H1 (cell line): ENCODE measurements at regions not wholly inside any gene's neighbourhood (a gene's known extent, or its start where the extent isn't known, plus 50 kb on each side); places are given as distances from the start of the nearest gene placed in this dataset.

Experiments
- CTCF ChIA-PET: fragments of 300-600 bp; sonication (Branson Sonifier 250); formaldehyde crosslinking; loops from one replicate; lab custom pipeline; 2021; ENCODE audit not compliant: partially characterized antibody; lab: Charles Lee
- POLR2A ChIA-PET: fragments of 300-600 bp; sonication (Branson Sonifier 250); formaldehyde crosslinking; loops from one replicate; lab custom pipeline; 2021; ENCODE audit warnings: inconsistent platforms; ENCODE audit not compliant: partially characterized antibody; lab: Charles Lee
- DNase-seq, 2 experiments: peaks; one replicate each; pipeline versions ENCODE4 v3.0.0 to v3.0.0-alpha.2; 2010 to 2022; ENCODE audit warnings: low spot score in 2 of 2, low read depth in 1 of 2, mixed read lengths in 1 of 2
- FAIRE-seq: peaks from 2 replicates; lab custom pipeline; 2011; peaks lifted over from hg19 to GRCh38; lab: Jason Lieb, UNC
- H2AFZ ChIP-seq: 2 replicates; pipeline ENCODE4 v1.8.1; 2012; ENCODE audit warnings: low read length, inconsistent platforms
- H2AK5ac ChIP-seq: 2 replicates; pipeline ENCODE4 v1.6.1; 2013; ENCODE audit warnings: low read depth, low read length
- H2BK120ac ChIP-seq: replicated peaks from 2 replicates; pipeline ENCODE3; 2013; ENCODE audit warnings: low read depth, low read length, inconsistent platforms
- H2BK12ac ChIP-seq: 2 replicates; pipeline ENCODE4 v1.6.1; 2013; ENCODE audit warnings: low read depth, low read length
- H2BK15ac ChIP-seq: 2 replicates; pipeline ENCODE4 v1.6.1; 2013; ENCODE audit warnings: low read length
- H2BK20ac ChIP-seq: 2 replicates; pipeline ENCODE4 v1.6.1; 2013; ENCODE audit warnings: low read length
- H2BK5ac ChIP-seq: 2 replicates; pipeline ENCODE4 v1.6.1; 2013; ENCODE audit warnings: low read depth, low read length
- H3K14ac ChIP-seq: 2 replicates; pipeline ENCODE4 v1.6.1; 2013; ENCODE audit warnings: inconsistent platforms; ENCODE audit not compliant: insufficient read length
- H3K18ac ChIP-seq: 2 replicates; pipeline ENCODE4 v1.6.1; 2013; ENCODE audit warnings: low read length; ENCODE audit errors: extremely low read depth
- H3K23ac ChIP-seq: 2 replicates; pipeline ENCODE4 v1.6.1; 2013; ENCODE audit warnings: inconsistent platforms; ENCODE audit not compliant: insufficient read length
- H3K23me2 ChIP-seq: 2 replicates; pipeline ENCODE4 v1.6.1; 2013; ENCODE audit warnings: low read depth, low read length
- H3K27ac ChIP-seq: 2 replicates; pipeline ENCODE4 v1.6.1; 2011; ENCODE audit warnings: low read depth, low read length, inconsistent platforms
- H3K27me3 ChIP-seq, 4 experiments: replicated peaks in 1 of 4; 1 replicate in 1 of 4; 2 replicates in 3 of 4; pipeline versions ENCODE4 v1.6.1 to v1.8.1; 2011 to 2013; ENCODE audit warnings: low read length in 3 of 4, mild to moderate bottlenecking in 3 of 4, inconsistent platforms in 2 of 4, mixed read lengths in 2 of 4, moderate library complexity in 1 of 4; ENCODE audit not compliant: control insufficient read depth in 3 of 4, insufficient read depth in 3 of 4; ENCODE audit errors: extremely low read depth in 1 of 4
- H3K36me3 ChIP-seq, 4 experiments: 2 replicates each; pipeline versions ENCODE4 v1.6.1 to v1.8.1; 2011 to 2013; ENCODE audit warnings: mild to moderate bottlenecking in 4 of 4, low read length in 3 of 4, moderate library complexity in 2 of 4, control low read depth in 1 of 4, inconsistent platforms in 1 of 4; ENCODE audit not compliant: insufficient read depth in 4 of 4, control insufficient read depth in 2 of 4
- H3K4ac ChIP-seq: replicated peaks from 2 replicates; pipeline ENCODE3; 2013; ENCODE audit warnings: low read length, low read depth, mixed read lengths, inconsistent platforms; ENCODE audit not compliant: insufficient read length
- H3K4me1 ChIP-seq, 4 experiments: replicated peaks in 1 of 4; 1 replicate in 1 of 4; 2 replicates in 3 of 4; pipeline versions ENCODE4 v1.6.1 to v1.8.1; 2011 to 2013; ENCODE audit warnings: low read length in 3 of 4, inconsistent platforms in 2 of 4, mixed read lengths in 1 of 4; ENCODE audit not compliant: insufficient read depth in 4 of 4, control insufficient read depth in 3 of 4
- H3K4me2 ChIP-seq, 2 experiments: 2 replicates each; pipeline versions ENCODE4 v1.6.1 to v1.8.1; 2011 to 2013; ENCODE audit warnings: low read depth in 2 of 2, low read length in 2 of 2, control low read depth in 1 of 2, inconsistent platforms in 1 of 2, mild to moderate bottlenecking in 1 of 2; ENCODE audit not compliant: insufficient read depth in 1 of 2
- H3K4me3 ChIP-seq, 4 experiments: fragments of 200-600, 300-600 bp in 1 of 4; sonication (generic), shearing (Covaris generic), sonication (Bioruptor Twin) in 1 of 4; 2 replicates each; pipeline versions ENCODE4 v1.5.1 to v1.8.1; 2011 to 2016; ENCODE audit warnings: low read length in 4 of 4, low read depth in 3 of 4, control low read depth in 2 of 4, inconsistent platforms in 2 of 4, mild to moderate bottlenecking in 2 of 4, mixed read lengths in 1 of 4, moderate library complexity in 1 of 4; ENCODE audit not compliant: insufficient read depth in 2 of 4; ENCODE audit errors: extremely low read depth in 1 of 4
- H3K56ac ChIP-seq: replicated peaks from 2 replicates; pipeline ENCODE3; 2013; ENCODE audit warnings: low read depth, mild to moderate bottlenecking, mixed read lengths, low read length, inconsistent platforms; ENCODE audit not compliant: insufficient read length
- H3K79me1 ChIP-seq: 2 replicates; pipeline ENCODE4 v1.6.1; 2013; ENCODE audit warnings: low read depth, low read length, control low read depth
- H3K79me2 ChIP-seq, 2 experiments: 2 replicates each; pipeline versions ENCODE4 v1.6.1 to v1.8.1; 2012 to 2013; ENCODE audit warnings: low read length in 2 of 2, mild to moderate bottlenecking in 2 of 2, inconsistent platforms in 1 of 2; ENCODE audit not compliant: insufficient read depth in 2 of 2, control insufficient read depth in 1 of 2
- H3K9ac ChIP-seq, 4 experiments: replicated peaks in 1 of 4; 1 replicate in 1 of 4; 2 replicates in 3 of 4; pipeline versions ENCODE4 v1.6.1 to v1.8.1; 2011 to 2013; ENCODE audit warnings: low read depth in 3 of 4, low read length in 3 of 4, control low read depth in 2 of 4, mild to moderate bottlenecking in 2 of 4, moderate library complexity in 2 of 4, inconsistent platforms in 1 of 4; ENCODE audit errors: extremely low read depth in 1 of 4
- H3K9me3 ChIP-seq, 2 experiments: 2 replicates each; pipeline versions ENCODE4 v1.6.1 to v1.8.1; 2012 to 2013; ENCODE audit warnings: mild to moderate bottlenecking in 2 of 2, moderate library complexity in 2 of 2, control low read depth in 1 of 2, inconsistent platforms in 1 of 2, low read depth in 1 of 2, low read length in 1 of 2, mixed read lengths in 1 of 2; ENCODE audit not compliant: insufficient read depth in 2 of 2
- H4K20me1 ChIP-seq, 2 experiments: replicated peaks in 1 of 2; 2 replicates each; pipeline versions ENCODE3 to v1.8.1; 2011 to 2013; ENCODE audit warnings: inconsistent platforms in 2 of 2, low read length in 2 of 2, mild to moderate bottlenecking in 1 of 2; ENCODE audit not compliant: insufficient read depth in 2 of 2, control insufficient read depth in 1 of 2
- H4K5ac ChIP-seq: 2 replicates; pipeline ENCODE4 v1.6.1; 2013; ENCODE audit warnings: low read length, low read depth, mixed read lengths, inconsistent platforms; ENCODE audit not compliant: insufficient read length
- H4K8ac ChIP-seq: 2 replicates; pipeline ENCODE4 v1.8.0; 2013; ENCODE audit warnings: mild to moderate bottlenecking, moderate library complexity, low read length, inconsistent platforms; ENCODE audit not compliant: insufficient read depth; ENCODE audit errors: extremely low read depth
- H4K91ac ChIP-seq: replicated peaks from 2 replicates; pipeline ENCODE3; 2013; ENCODE audit warnings: low read length, mixed read lengths, inconsistent platforms; ENCODE audit not compliant: insufficient read length
- BCL11A ChIP-seq, 2 experiments: IDR thresholded peaks; one replicate each; pipeline ENCODE4 v1.6.1; 2011; ENCODE audit warnings: low read depth in 2 of 2, low read length in 2 of 2, mild to moderate bottlenecking in 2 of 2
- BRCA1 ChIP-seq: IDR thresholded peaks from 2 replicates; pipeline ENCODE4 v1.6.1; 2012; ENCODE audit warnings: low read depth, low read length, improper control_type of control experiment
- CTCF ChIP-seq, 3 experiments: IDR thresholded peaks; 1 replicate in 2 of 3; 2 replicates in 1 of 3; pipeline versions ENCODE4 v1.5.1 to v1.6.1; 2011; ENCODE audit warnings: low read length in 3 of 3, mild to moderate bottlenecking in 3 of 3, inconsistent platforms in 2 of 3, low read depth in 1 of 3, moderate library complexity in 1 of 3; ENCODE audit not compliant: insufficient read depth in 1 of 3; ENCODE audit errors: control extremely low read depth in 1 of 3
- KDM4A ChIP-seq: IDR thresholded peaks from one replicate; pipeline ENCODE4 v1.7.1; 2012; ENCODE audit warnings: low read depth, mild to moderate bottlenecking, moderate library complexity, low read length, inconsistent platforms; ENCODE audit not compliant: severe bottlenecking
- TAF7 ChIP-seq: optimal IDR thresholded peaks from 2 replicates; pipeline ENCODE3; 2011; ENCODE audit warnings: low read depth, mild to moderate bottlenecking, inconsistent platforms, low read length, moderate library complexity, borderline replicate concordance
- WGBS, 2 experiments: shearing (Covaris generic) in 1 of 2; methylation state at CpG; one replicate each; pipeline versions ENCODE4 v1.1.6 to v1.1.7; 2013 to 2015; ENCODE audit warnings: low lambda C conversion rate in 2 of 2, mixed read lengths in 2 of 2, inconsistent platforms in 1 of 2, low coverage in 1 of 2, missing lambda C conversion rate in 1 of 2; ENCODE audit not compliant: insufficient replicate concordance in 2 of 2, insufficient coverage in 1 of 2, insufficient read length in 1 of 2; ENCODE audit errors: extremely low coverage in 1 of 2, missing lambda C conversion rate in 1 of 2; 5-methylcytosine and 5-hydroxymethylcytosine counted together

- no peak overlapping the region for H3K56ac ChIP-seq
- no peak overlapping the region for H4K5ac ChIP-seq
- H4K20me1 ChIP-seq, result no peaks in the 10 kb centered on the region
- H3K4me1 ChIP-seq, result peaks cover 0 to 3% (median 0%) of the 10 kb centered on the region in 4 experiments; a peak in 1 of 7 replicates
- ChIA-PET CTCF (no interaction called here), POLR2A (no interaction called here)
- no peaks in the 10 kb centered on the region for H3K36me3 ChIP-seq
- WGBS, 2 experiments, result 77% methylated on average over 7 of the region's 8 CpGs; no CpG with 5 or more reads in 1 of the 2 experiments
- H3K27ac ChIP-seq, result no peak overlapping the region
- H2BK12ac ChIP-seq, result no peak overlapping the region
- no peak overlapping the region for H4K91ac ChIP-seq
- no peak overlapping the region for H3K23ac ChIP-seq
- no peak overlapping the region for H2AFZ ChIP-seq
- H3K9me3 ChIP-seq, result no peaks in the 10 kb centered on the region
- no peaks in the 10 kb centered on the region for H3K79me2 ChIP-seq
- H3K79me1 ChIP-seq, result no peaks in the 10 kb centered on the region
- no peak overlapping the region for H2AK5ac ChIP-seq
- H2BK120ac ChIP-seq, result no peak overlapping the region
- H3K4ac ChIP-seq, result no peak overlapping the region
- no peak overlapping the region for H3K4me3 ChIP-seq
- no peak for DNase-seq
- no peak overlapping the region for H4K8ac ChIP-seq
- no peak overlapping the region for H2BK5ac ChIP-seq
- no peak overlapping the region for H3K9ac ChIP-seq
- no peak for FAIRE-seq
- no peak overlapping the region for H2BK20ac ChIP-seq
- no peak overlapping the region for H3K18ac ChIP-seq
- no peaks in the 10 kb centered on the region for H3K27me3 ChIP-seq
- no peaks in the 10 kb centered on the region for H3K23me2 ChIP-seq
- no peak for TF ChIP-seq BCL11A (IDR thresholded peaks at IDR 0.05; ENCODE audit: low read depth in 2 of 2, low read length in 2 of 2)
- no peak for TF ChIP-seq KDM4A
- no peak for TF ChIP-seq BRCA1
- TF ChIP-seq CTCF (IDR thresholded peaks at IDR 0.05; ENCODE audit: control extremely low read depth in 1 of 3, insufficient read depth in 1 of 3, low read depth in 1 of 3, low read length in 3 of 3), result no peak
- TF ChIP-seq TAF7, result no peak
- TF ChIP-seq, all 59 proteins: peak for 0
- Histone ChIP-seq H3K14ac (no peak overlapping the region), H3K4me2 (no peak overlapping the region), H2BK15ac (no peak overlapping the region)
Observed at GRCh38 chr2:160893581-160893980, 266.6 kb upstream of the TANK start.
